Gastroesophageal sphincter (tissue), 4 donors: ENCODE measurements at regions not wholly inside any gene's neighbourhood (a gene's known extent, or its start where the extent isn't known, plus 50 kb on each side); places are given as distances from the start of the nearest gene placed in this dataset.

Source experiments
- ATAC-seq: fragments of 150-250 bp; one replicate; pipeline ENCODE4 v1.9.1; 2016; ENCODE audit warnings: mild to moderate bottlenecking, moderate library complexity
- H3K27ac ChIP-seq, 4 donors: fragments of 200-600 bp; sonication (generic) in 3 of 4; 1 replicate in 3 of 4; 2 replicates in 1 of 4; pipeline ENCODE4 v1.5.1; 2016 to 2019
- H3K27me3 ChIP-seq: fragments of 200-600 bp; sonication (generic); one replicate; pipeline ENCODE4 v1.5.1; 2019
- H3K36me3 ChIP-seq, 2 donors: fragments of 200-600 bp; sonication (generic); one replicate each; pipeline ENCODE4 v1.5.1; 2019; ENCODE audit warnings: control low read depth in 1 of 2
- H3K4me1 ChIP-seq, 3 donors: fragments of 200-600 bp; sonication (generic); 1 replicate in 2 of 3; 2 replicates in 1 of 3; pipeline ENCODE4 v1.5.1; 2016 to 2019; ENCODE audit warnings: control low read depth in 2 of 3
- H3K4me3 ChIP-seq, 2 donors: fragments of 200-600 bp; sonication (generic); one replicate each; pipeline ENCODE4 v1.5.1; 2019; ENCODE audit warnings: mild to moderate bottlenecking in 1 of 2, moderate library complexity in 1 of 2
- H3K9me3 ChIP-seq, 3 donors: fragments of 200-600 bp; sonication (generic); one replicate each; pipeline ENCODE4 v1.5.1; 2017 to 2019; ENCODE audit warnings: control low read depth in 2 of 3
- EP300 ChIP-seq: sonication (generic); formaldehyde crosslinking; IDR thresholded peaks from one replicate; pipeline ENCODE4 v1.6.1; 2017; ENCODE audit warnings: antibody characterized with exemption, mild to moderate bottlenecking
- POLR2A ChIP-seq, 2 donors: fragments of 450-650 bp; IDR thresholded peaks; one replicate each; pipeline ENCODE4 v1.6.1; 2017; ENCODE audit warnings: antibody characterized with exemption in 2 of 2, mild to moderate bottlenecking in 2 of 2, moderate library complexity in 1 of 2
- POLR2AphosphoS5 ChIP-seq: sonication (generic); formaldehyde crosslinking; IDR thresholded peaks from one replicate; pipeline ENCODE4 v1.6.1; 2017; ENCODE audit warnings: antibody characterized with exemption
- WGBS, 2 donors: methylation state at CpG; one replicate each; pipeline ENCODE4 v1.1.5; 2018; ENCODE audit warnings: low coverage in 1 of 2; 5-methylcytosine and 5-hydroxymethylcytosine counted together
- TF ChIP-seq, protein P1 (sequence below), 4 experiments: fragments of 200-600 bp in 2 of 4; fragments of 450-650 bp in 2 of 4; sonication (generic) in 1 of 4; IDR thresholded peaks; one replicate each; pipeline ENCODE4 v1.5.1; 2017 to 2019; ENCODE audit warnings: antibody characterized with exemption in 4 of 4, mild to moderate bottlenecking in 2 of 4, moderate library complexity in 2 of 4

DNA sequence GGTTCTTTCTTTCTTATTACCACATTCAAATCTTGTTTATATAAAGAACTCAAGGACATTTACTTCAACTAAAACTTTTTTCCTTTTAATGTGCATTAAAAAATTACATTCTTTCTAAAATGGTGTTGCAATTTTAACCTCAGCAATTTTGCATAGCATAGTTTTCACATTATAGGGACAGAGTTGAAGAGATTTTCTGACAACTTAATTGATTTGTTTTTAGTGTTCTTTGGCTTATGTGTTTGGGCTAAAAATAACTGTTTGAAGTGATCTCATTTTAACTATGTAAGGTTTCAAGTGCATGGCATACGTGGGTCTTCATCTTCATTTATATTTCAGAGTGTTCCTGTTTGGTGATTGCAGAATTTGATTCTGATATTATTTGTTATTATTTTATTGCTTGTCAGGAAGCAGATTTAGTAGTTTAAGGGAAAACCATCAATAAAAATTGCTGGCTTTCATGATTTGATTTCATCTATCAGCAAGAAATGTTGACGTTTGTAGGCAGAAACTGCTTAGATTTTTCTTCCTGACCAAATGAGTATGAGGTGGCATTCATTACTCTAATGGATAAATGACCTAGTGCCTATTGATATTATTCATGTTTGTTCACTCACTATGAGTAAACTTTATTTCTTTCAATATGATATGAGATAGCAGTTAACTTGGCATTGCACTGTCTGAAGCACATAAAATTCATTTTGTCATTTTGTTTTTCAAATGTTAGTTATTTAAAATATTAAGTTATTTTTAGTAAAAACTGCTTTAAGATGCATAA, 398.4 kb downstream of the NUP35 start:
- H3K36me3 ChIP-seq, result no peaks in the 10 kb centered on the region
- TF ChIP-seq, protein P1, sequence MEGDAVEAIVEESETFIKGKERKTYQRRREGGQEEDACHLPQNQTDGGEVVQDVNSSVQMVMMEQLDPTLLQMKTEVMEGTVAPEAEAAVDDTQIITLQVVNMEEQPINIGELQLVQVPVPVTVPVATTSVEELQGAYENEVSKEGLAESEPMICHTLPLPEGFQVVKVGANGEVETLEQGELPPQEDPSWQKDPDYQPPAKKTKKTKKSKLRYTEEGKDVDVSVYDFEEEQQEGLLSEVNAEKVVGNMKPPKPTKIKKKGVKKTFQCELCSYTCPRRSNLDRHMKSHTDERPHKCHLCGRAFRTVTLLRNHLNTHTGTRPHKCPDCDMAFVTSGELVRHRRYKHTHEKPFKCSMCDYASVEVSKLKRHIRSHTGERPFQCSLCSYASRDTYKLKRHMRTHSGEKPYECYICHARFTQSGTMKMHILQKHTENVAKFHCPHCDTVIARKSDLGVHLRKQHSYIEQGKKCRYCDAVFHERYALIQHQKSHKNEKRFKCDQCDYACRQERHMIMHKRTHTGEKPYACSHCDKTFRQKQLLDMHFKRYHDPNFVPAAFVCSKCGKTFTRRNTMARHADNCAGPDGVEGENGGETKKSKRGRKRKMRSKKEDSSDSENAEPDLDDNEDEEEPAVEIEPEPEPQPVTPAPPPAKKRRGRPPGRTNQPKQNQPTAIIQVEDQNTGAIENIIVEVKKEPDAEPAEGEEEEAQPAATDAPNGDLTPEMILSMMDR (IDR thresholded peaks at IDR 0.05), result no peak
- no peak for TF ChIP-seq EP300
- TF ChIP-seq POLR2AphosphoS5, result no peak
- TF ChIP-seq POLR2A (IDR thresholded peaks at IDR 0.05), result no peak
- ATAC-seq, result no peak
- H3K27me3 ChIP-seq, result no peaks in the 10 kb centered on the region
- no peaks in the 10 kb centered on the region for H3K9me3 ChIP-seq
- no peak overlapping the region for H3K27ac ChIP-seq
- H3K4me1 ChIP-seq, result peaks cover 0 to 9% (median 0%) of the 10 kb centered on the region in 3 donors
- H3K4me3 ChIP-seq, result no peak overlapping the region
- 18 to 26% methylated on average over 2 of the region's 2 CpGs for WGBS, 2 donors

DNA sequence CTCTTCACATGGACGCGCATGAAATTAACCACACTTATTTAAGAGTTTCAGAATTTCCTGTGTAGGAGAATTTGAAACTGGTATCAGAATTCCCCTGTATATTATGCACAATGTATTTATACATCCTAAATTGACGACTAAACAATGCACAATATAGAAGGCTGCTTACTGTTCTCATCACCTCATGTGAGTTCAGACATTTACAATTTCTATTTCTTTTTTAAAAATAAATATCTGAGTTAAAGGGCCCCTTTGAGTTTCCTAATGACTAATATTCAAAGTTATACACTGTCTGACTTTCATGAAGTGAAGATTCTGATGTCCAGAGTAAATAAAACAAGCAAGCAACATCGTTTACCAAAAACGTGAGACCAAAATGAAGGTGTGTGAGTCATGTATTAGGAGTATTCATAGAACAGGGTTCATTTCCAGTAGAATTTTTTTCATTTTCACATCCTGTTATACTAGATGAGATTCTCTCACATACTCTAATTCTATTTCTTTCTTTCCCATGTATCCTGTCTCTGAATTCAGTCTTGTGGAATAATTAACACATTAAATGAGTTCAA, 406.2 kb downstream of the NUP35 start:
- no peaks in the 10 kb centered on the region for H3K4me1 ChIP-seq
- H3K36me3 ChIP-seq, result no peaks in the 10 kb centered on the region
- no peaks in the 10 kb centered on the region for H3K27me3 ChIP-seq
- WGBS, 2 donors, result 55 to 60% methylated on average over 5 of the region's 5 CpGs
- no peak for ATAC-seq
- no peak overlapping the region for H3K4me3 ChIP-seq
- TF ChIP-seq, protein P1 (IDR thresholded peaks at IDR 0.05), result no peak
- TF ChIP-seq EP300 (no peak), POLR2AphosphoS5 (no peak), POLR2A (IDR thresholded peaks at IDR 0.05) (no peak)
- H3K9me3 ChIP-seq, result no peaks in the 10 kb centered on the region
- no peak overlapping the region for H3K27ac ChIP-seq

DNA sequence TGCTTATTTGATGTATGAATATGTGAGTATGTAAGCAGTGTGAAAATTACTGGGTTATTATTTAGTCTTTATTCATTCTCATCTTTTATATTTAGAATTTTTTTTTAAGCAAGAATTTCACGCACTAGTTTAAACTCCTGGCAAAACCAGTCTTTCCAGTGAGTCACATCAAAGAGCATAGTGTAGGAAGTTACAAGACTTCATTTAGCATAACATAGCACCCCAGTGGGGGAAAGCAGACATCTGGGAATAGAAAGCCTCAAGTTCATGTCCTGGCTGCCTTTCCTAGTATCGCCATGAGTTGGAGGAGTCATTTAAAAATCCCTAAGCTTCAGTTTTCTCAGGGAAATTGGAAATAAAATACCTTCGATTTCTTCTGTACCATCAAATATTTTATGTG, 408.3 kb downstream of the NUP35 start:
- TF ChIP-seq EP300 (no peak), POLR2AphosphoS5 (no peak), POLR2A (IDR thresholded peaks at IDR 0.05) (no peak)
- TF ChIP-seq, protein P1 (IDR thresholded peaks at IDR 0.05), result no peak
- ATAC-seq, result no peak
- Histone ChIP-seq H3K9me3 (no peaks in the 10 kb centered on the region), H3K27ac (no peak overlapping the region), H3K27me3 (no peaks in the 10 kb centered on the region), H3K36me3 (no peaks in the 10 kb centered on the region), H3K4me1 (no peaks in the 10 kb centered on the region), H3K4me3 (no peak overlapping the region)
- 53 to 56% methylated on average over 3 of the region's 3 CpGs for WGBS, 2 donors

DNA sequence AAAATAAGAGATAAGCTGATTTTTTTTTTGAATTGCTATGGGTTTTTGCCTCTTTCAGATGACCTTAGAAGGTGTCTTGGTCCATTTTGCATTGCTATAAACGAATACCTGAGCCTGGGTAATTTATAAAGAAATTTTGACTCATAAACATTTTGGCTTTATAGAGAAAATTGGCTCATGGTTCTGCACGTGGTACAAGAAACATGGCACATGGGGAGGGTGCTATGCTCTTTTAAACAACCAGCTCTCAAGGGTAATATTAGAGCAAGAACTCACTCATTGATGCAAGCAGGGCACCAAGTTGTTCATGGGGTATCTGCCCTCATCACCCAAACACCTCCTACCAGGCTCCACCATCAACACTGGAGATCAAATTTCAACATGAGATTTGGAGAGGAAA, 408.8 kb downstream of the NUP35 start:
- Histone ChIP-seq H3K27me3 (no peaks in the 10 kb centered on the region), H3K36me3 (no peaks in the 10 kb centered on the region), H3K27ac (no peak overlapping the region), H3K4me3 (no peak overlapping the region), H3K9me3 (no peaks in the 10 kb centered on the region), H3K4me1 (peaks cover 0 to under 1% (median 0%) of the 10 kb centered on the region in 3 donors)
- no peak for ATAC-seq
- TF ChIP-seq POLR2AphosphoS5 (no peak), POLR2A (IDR thresholded peaks at IDR 0.05) (no peak), EP300 (no peak)
- TF ChIP-seq, protein P1 (IDR thresholded peaks at IDR 0.05), result no peak
- 37 to 51% methylated on average over 2 of the region's 2 CpGs for WGBS, 2 donors

DNA sequence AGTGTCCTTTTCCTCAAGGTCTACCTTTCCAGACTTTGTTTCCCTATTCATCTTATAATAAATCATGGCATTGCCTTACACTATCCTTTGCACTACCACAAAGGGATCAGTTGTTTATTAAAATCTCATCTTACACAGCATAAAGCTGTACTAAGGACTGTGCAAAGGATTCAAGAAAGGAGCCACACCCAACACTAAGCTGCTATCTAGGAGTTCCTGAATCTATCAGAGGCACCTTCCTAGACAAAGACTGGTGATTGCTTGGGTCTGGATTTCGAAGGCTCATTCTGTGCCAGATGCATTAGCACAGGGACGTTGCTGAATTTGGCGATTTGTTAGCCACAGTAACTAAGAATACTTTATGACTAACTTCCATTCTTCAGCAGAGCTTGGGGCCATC, 412.0 kb downstream of the NUP35 start:
- Histone ChIP-seq H3K4me1 (peaks cover 0 to 10% (median 0%) of the 10 kb centered on the region in 3 donors), H3K36me3 (no peaks in the 10 kb centered on the region), H3K27me3 (no peaks in the 10 kb centered on the region), H3K9me3 (no peaks in the 10 kb centered on the region), H3K4me3 (no peak overlapping the region), H3K27ac (no peak overlapping the region)
- no peak for TF ChIP-seq EP300
- no peak for TF ChIP-seq POLR2AphosphoS5
- no peak for TF ChIP-seq POLR2A (IDR thresholded peaks at IDR 0.05)
- TF ChIP-seq, protein P1 (IDR thresholded peaks at IDR 0.05), result no peak
- ATAC-seq, result no peak
- WGBS, 2 donors, result 31 to 67% methylated on average over 3 of the region's 3 CpGs
